T-helper 2 cell treated with Interferon-gamma antibody and Interleukin-4, amounts not matched to agents 5 μg/mL and 100 μg/mL, for 36 hours (primary cell): ENCODE measurements at regions not wholly inside any gene's neighbourhood (a gene's known extent, or its start where the extent isn't known, plus 50 kb on each side); places are given as distances from the start of the nearest gene placed in this dataset.

ENCODE experiments used
- DNase-seq: peaks from one replicate; pipeline ENCODE4 v3.0.0; 2021; ENCODE audit warnings: low spot score
- H3K27ac Mint-ChIP-seq: one replicate; pipeline ENCODE4 v1.8.0; 2021; ENCODE audit warnings: mild to moderate bottlenecking, mixed read lengths
- H3K27me3 Mint-ChIP-seq: one replicate; pipeline ENCODE4 v1.8.0; 2021; ENCODE audit warnings: low read depth, mixed read lengths
- H3K36me3 Mint-ChIP-seq: one replicate; pipeline ENCODE4 v1.8.0; 2021; ENCODE audit warnings: low read depth, mixed read lengths
- H3K4me1 Mint-ChIP-seq: one replicate; pipeline ENCODE4 v1.8.0; 2021; ENCODE audit warnings: low read depth, mixed read lengths
- H3K4me3 Mint-ChIP-seq: one replicate; pipeline ENCODE4 v1.8.0; 2022; ENCODE audit warnings: mild to moderate bottlenecking, moderate library complexity, mixed read lengths
- H3K9me3 Mint-ChIP-seq: one replicate; pipeline ENCODE4 v1.8.0; 2021; ENCODE audit warnings: mixed read lengths

GRCh38 chr22:48531108-48531507, 1296.6 kb downstream of the BRD1 start:
- no peaks in the 10 kb centered on the region for H3K4me1 Mint-ChIP-seq
- no peak for DNase-seq
- no peaks in the 10 kb centered on the region for H3K36me3 Mint-ChIP-seq
- no peak overlapping the region for H3K4me3 Mint-ChIP-seq
- H3K27ac Mint-ChIP-seq: no peak overlapping the region
- no peaks in the 10 kb centered on the region for H3K9me3 Mint-ChIP-seq
- no peaks in the 10 kb centered on the region for H3K27me3 Mint-ChIP-seq

- DNase-seq: no peak
- Mint-ChIP-seq H3K4me1 (no peaks in the 10 kb centered on the region), H3K4me3 (no peak overlapping the region), H3K36me3 (no peaks in the 10 kb centered on the region), H3K27me3 (no peaks in the 10 kb centered on the region), H3K9me3 (no peaks in the 10 kb centered on the region), H3K27ac (no peak overlapping the region)
Measured at GRCh38 chr22:48530666-48531065, 1297.0 kb downstream of the BRD1 start.

- no peaks in the 10 kb centered on the region for H3K36me3 Mint-ChIP-seq
- H3K4me1 Mint-ChIP-seq: no peaks in the 10 kb centered on the region
- no peak overlapping the region for H3K27ac Mint-ChIP-seq
- H3K4me3 Mint-ChIP-seq: no peak overlapping the region
- H3K27me3 Mint-ChIP-seq: no peaks in the 10 kb centered on the region
- no peaks in the 10 kb centered on the region for H3K9me3 Mint-ChIP-seq
- no peak for DNase-seq
Measured at GRCh38 chr22:48528221-48528915, 1299.3 kb downstream of the BRD1 start.

- Mint-ChIP-seq H3K4me3 (no peak overlapping the region), H3K27ac (no peak overlapping the region), H3K27me3 (no peaks in the 10 kb centered on the region), H3K4me1 (no peaks in the 10 kb centered on the region), H3K9me3 (no peaks in the 10 kb centered on the region), H3K36me3 (no peaks in the 10 kb centered on the region)
- no peak for DNase-seq
Measured at GRCh38 chr22:48523761-48524160, 1303.9 kb downstream of the BRD1 start.

GRCh38 chr22:48523091-48523490, 1304.6 kb downstream of the BRD1 start:
- no peak overlapping the region for H3K4me3 Mint-ChIP-seq
- H3K9me3 Mint-ChIP-seq: no peaks in the 10 kb centered on the region
- no peak overlapping the region for H3K27ac Mint-ChIP-seq
- no peaks in the 10 kb centered on the region for H3K36me3 Mint-ChIP-seq
- H3K4me1 Mint-ChIP-seq: no peaks in the 10 kb centered on the region
- H3K27me3 Mint-ChIP-seq: no peaks in the 10 kb centered on the region
- DNase-seq: no peak

- Mint-ChIP-seq H3K27me3 (no peaks in the 10 kb centered on the region), H3K27ac (no peak overlapping the region), H3K9me3 (no peaks in the 10 kb centered on the region), H3K4me1 (no peaks in the 10 kb centered on the region), H3K36me3 (no peaks in the 10 kb centered on the region), H3K4me3 (no peak overlapping the region)
- no peak for DNase-seq
Measured at GRCh38 chr22:48522271-48522670, 1305.4 kb downstream of the BRD1 start.

GRCh38 chr22:48520884-48521588, 1306.6 kb downstream of the BRD1 start:
- H3K4me3 Mint-ChIP-seq: no peak overlapping the region
- H3K27me3 Mint-ChIP-seq: no peaks in the 10 kb centered on the region
- DNase-seq: no peak
- H3K27ac Mint-ChIP-seq: no peak overlapping the region
- no peaks in the 10 kb centered on the region for H3K4me1 Mint-ChIP-seq
- no peaks in the 10 kb centered on the region for H3K9me3 Mint-ChIP-seq
- no peaks in the 10 kb centered on the region for H3K36me3 Mint-ChIP-seq

- H3K4me3 Mint-ChIP-seq: no peak overlapping the region
- H3K9me3 Mint-ChIP-seq: no peaks in the 10 kb centered on the region
- no peak overlapping the region for H3K27ac Mint-ChIP-seq
- DNase-seq: no peak
- no peaks in the 10 kb centered on the region for H3K4me1 Mint-ChIP-seq
- no peaks in the 10 kb centered on the region for H3K27me3 Mint-ChIP-seq
- no peaks in the 10 kb centered on the region for H3K36me3 Mint-ChIP-seq
Measured at GRCh38 chr22:48520207-48520606, 1307.5 kb downstream of the BRD1 start.

GRCh38 chr22:48517039-48518030, 1310.3 kb downstream of the BRD1 start:
- H3K27me3 Mint-ChIP-seq: no peaks in the 10 kb centered on the region
- H3K27ac Mint-ChIP-seq: no peak overlapping the region
- no peaks in the 10 kb centered on the region for H3K9me3 Mint-ChIP-seq
- no peaks in the 10 kb centered on the region for H3K36me3 Mint-ChIP-seq
- no peak overlapping the region for H3K4me3 Mint-ChIP-seq
- DNase-seq: no peak
- H3K4me1 Mint-ChIP-seq: no peaks in the 10 kb centered on the region

GRCh38 chr22:48516571-48516970, 1311.1 kb downstream of the BRD1 start:
- Mint-ChIP-seq H3K4me1 (no peaks in the 10 kb centered on the region), H3K9me3 (no peaks in the 10 kb centered on the region), H3K36me3 (no peaks in the 10 kb centered on the region), H3K27me3 (no peaks in the 10 kb centered on the region), H3K4me3 (no peak overlapping the region), H3K27ac (no peak overlapping the region)
- DNase-seq: no peak

- no peak overlapping the region for H3K27ac Mint-ChIP-seq
- no peaks in the 10 kb centered on the region for H3K27me3 Mint-ChIP-seq
- H3K4me3 Mint-ChIP-seq: no peak overlapping the region
- H3K36me3 Mint-ChIP-seq: no peaks in the 10 kb centered on the region
- no peak for DNase-seq
- no peaks in the 10 kb centered on the region for H3K4me1 Mint-ChIP-seq
- H3K9me3 Mint-ChIP-seq: no peaks in the 10 kb centered on the region
Measured at GRCh38 chr22:48515571-48516200, 1312.0 kb downstream of the BRD1 start.

- H3K4me3 Mint-ChIP-seq: no peak overlapping the region
- no peaks in the 10 kb centered on the region for H3K4me1 Mint-ChIP-seq
- no peaks in the 10 kb centered on the region for H3K27me3 Mint-ChIP-seq
- no peak overlapping the region for H3K27ac Mint-ChIP-seq
- no peaks in the 10 kb centered on the region for H3K36me3 Mint-ChIP-seq
- no peaks in the 10 kb centered on the region for H3K9me3 Mint-ChIP-seq
- no peak for DNase-seq
Measured at GRCh38 chr22:48513929-48514328, 1313.7 kb downstream of the BRD1 start.

GRCh38 chr22:48513446-48513845, 1314.2 kb downstream of the BRD1 start:
- Mint-ChIP-seq H3K4me3 (no peak overlapping the region), H3K27ac (no peak overlapping the region), H3K36me3 (no peaks in the 10 kb centered on the region), H3K9me3 (no peaks in the 10 kb centered on the region), H3K4me1 (no peaks in the 10 kb centered on the region), H3K27me3 (no peaks in the 10 kb centered on the region)
- DNase-seq: no peak
